ENCODE measurements at regions not wholly inside any gene's neighbourhood (a gene's known extent, or its start where the extent isn't known, plus 50 kb on each side); places are given as distances from the start of the nearest gene placed in this dataset.
A peak's percentile ranks its signal among the peaks of the same experiment; 100 is the strongest.

DNA sequence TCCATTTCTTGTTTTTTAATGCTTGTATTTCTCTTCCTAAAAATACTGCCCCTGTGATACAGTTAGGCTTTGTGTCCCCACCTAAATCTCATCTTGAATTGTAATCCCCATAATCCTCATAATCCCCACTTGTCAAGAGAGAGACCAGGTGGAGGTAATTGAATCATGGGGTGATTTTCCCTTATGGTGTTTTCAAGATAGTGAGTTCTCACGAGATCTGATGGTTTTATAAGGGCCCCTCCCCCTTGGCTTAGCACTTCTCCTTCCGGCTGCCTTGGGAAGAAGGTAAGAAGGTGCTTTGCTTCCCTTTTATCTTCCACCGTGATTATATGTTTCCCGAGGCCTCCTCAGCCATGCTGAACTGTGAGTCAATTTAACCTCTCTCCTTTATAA lies 227.4 kb downstream of the MAN2A1 start:
- no peak for DNase-seq (ENCODE audit: low spot score)

- DNase-seq (ENCODE audit: low spot score) = no peak
These were observed 228.2 kb downstream of the MAN2A1 start for GRCh38 chr5:109917966-109918365.

DNA sequence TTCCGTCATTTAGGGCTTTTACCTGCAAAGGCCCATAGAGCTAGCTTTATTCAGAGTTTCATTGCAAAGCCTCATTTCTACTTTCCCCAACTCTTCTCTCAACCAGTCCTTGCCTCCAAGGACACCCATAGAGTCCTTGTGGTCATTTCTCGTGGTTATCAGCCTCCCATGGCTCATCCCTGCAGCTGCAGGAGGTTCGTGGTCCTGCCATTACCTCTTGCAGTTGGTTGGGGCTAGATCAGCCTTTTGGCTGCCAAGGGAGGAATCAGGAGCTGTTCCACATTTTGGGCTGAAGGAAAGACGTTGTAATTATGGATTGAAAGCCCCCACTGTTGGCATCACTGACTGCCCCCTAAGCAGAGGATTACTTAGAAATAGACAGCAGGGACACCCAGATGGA lies 231.0 kb downstream of the MAN2A1 start:
- DNase-seq (ENCODE audit: low spot score) = no peak

GRCh38 chr5:109921735-109922380 lies 232.1 kb downstream of the MAN2A1 start:
- DNase-seq (ENCODE audit: low spot score) = no peak

DNA sequence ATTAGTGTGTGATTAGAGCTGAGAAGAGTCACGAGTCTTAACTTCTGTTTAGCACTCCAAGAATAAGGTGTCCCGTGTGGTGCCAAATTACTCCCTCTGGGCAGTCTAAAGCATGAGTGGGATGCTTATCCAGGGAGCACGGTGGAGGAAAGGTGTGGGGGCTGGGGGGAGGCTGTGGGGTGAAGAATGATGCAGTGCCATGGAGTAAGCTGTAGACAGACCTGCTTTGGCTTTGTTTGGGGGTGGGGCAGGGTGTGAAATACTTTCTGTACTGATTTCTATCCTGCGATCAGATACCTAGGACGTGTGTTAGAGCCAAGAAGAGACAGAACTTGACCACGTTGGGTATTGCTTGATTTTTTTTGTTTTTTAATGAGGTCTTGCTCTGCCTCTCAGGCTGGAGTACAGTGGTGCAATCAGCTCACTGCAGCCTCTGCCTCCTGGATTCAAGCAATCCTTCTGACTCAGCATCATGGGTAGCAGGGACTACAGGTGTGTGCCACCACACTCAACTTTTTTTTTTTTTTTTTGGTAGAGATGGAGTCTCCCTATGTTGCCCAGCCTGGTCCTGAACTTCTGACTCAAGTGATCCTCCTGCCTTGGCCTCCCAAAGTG lies 232.8 kb downstream of the MAN2A1 start:
- no peak for DNase-seq (ENCODE audit: low spot score)

GRCh38 chr5:109923205-109923604 lies 233.5 kb downstream of the MAN2A1 start:
- no peak for DNase-seq (ENCODE audit: low spot score)

- DNase-seq (ENCODE audit: low spot score) = no peak
These were observed 234.7 kb downstream of the MAN2A1 start for GRCh38 chr5:109924237-109925107.

DNA sequence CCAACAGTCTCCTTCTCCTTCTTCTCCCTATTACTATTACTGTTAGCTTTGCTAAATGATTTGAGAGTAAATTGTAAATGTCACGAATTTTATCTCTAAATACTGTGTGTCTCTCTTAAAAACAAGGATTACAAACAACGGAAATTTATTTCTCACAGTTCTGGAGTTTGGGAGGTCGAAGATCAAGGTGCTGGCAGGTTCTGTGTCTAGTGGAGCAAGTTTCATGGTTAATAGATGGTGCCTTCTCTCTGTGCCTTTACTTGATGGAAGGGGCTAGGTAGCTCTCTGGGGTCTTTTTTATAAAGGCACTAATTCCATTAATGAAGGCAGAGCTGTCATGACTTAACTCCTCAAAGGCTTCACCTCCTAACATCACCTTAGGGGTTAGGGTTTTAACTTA lies 237.9 kb downstream of the MAN2A1 start:
- DNase-seq (ENCODE audit: low spot score) = no peak

DNA sequence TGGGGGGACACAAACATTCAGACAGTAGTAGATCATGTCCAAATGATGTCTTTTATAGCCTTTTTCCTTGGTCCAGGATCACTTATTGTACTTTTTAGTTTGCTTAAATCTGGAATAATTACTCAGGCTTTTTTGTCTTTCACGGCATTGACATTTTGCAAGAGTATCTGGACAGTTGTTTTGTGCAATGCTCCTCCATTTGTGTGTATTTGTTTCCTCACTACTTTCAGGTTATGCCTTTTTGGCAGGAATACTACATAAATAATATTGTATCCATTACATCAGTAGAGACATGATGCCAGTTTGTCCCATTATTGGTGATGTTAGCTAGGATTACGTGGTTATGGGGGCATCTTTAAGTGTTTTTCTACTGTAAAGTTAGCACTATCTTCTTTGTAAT lies 238.3 kb downstream of the MAN2A1 start:
- DNase-seq (ENCODE audit: low spot score) = no peak

GRCh38 chr5:109928811-109929210 lies 239.1 kb downstream of the MAN2A1 start:
- no peak for DNase-seq (ENCODE audit: low spot score)

GRCh38 chr5:109929376-109929775 lies 239.6 kb downstream of the MAN2A1 start:
- no peak for DNase-seq (ENCODE audit: low spot score)

- DNase-seq (ENCODE audit: low spot score) = no peak
These were observed 240.2 kb downstream of the MAN2A1 start for GRCh38 chr5:109929911-109930310.

DNA sequence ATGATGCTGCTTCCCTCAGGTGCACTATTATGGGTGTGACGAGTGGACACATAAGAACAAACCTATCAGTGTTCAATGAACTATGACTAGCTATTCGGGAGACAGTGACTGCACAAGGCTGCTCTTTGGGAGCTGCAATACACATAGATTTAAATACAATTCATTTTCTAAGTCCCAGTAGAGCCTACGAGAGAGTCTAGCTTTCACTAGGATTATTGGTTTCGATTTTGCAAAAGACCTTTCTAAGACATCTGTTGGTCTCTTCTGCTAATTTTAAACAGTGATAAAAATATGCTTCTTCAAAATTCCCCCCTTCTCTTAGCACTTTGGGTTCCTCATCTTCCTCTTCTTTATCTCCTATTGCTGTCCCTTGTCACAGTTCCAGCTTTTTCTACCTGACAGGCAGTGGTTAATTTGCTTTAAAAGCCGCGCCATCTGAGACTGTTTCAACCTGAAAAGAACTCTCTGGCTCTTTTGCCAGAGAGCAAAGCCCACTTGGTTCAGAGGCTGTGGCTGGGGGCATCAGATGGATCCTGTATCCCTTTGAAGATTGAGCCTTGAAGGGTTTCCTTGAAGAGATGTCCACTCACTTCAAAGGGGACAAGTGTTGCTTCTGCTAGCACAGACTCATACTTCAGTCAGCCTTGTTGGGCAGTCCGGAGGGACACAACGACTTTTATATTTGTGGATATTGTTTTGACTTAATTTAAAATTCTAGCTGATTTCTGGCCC lies 241.5 kb downstream of the MAN2A1 start:
- no peak for DNase-seq (ENCODE audit: low spot score)

DNA sequence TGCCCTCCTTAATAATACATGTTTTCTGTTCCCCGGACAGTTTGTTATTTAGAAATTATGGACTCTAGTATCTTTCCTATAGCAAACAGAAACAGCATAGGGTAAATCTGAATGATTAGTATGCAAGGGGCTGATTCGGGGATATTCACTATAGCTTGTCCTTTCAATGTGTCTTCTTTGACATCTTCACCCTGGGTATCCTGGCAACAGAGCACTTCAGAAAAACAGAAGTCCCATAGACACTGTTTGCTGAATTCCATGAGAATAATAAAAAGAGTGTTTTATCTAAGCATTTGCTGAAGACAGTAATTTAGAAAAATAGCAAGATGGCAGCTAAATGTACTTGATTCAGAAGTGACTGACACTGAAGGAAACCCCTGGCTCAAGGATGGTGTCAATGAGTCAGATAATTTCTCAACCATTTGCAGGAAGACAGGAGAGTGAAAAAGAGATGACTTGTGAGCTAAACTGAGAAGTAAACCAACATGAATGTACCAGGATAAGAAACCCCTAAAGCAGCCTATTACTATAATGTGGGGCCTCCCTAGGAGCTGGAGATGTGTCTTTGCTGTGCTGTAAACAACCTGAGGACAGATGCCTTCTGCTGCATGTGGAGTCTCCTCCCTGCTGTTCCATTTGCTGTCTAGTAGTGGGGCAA lies 246.2 kb downstream of the MAN2A1 start:
- DNase-seq (ENCODE audit: low spot score) = no peak

GRCh38 chr5:109936996-109937395 lies 247.3 kb downstream of the MAN2A1 start:
- no peak for DNase-seq (ENCODE audit: low spot score)

DNA sequence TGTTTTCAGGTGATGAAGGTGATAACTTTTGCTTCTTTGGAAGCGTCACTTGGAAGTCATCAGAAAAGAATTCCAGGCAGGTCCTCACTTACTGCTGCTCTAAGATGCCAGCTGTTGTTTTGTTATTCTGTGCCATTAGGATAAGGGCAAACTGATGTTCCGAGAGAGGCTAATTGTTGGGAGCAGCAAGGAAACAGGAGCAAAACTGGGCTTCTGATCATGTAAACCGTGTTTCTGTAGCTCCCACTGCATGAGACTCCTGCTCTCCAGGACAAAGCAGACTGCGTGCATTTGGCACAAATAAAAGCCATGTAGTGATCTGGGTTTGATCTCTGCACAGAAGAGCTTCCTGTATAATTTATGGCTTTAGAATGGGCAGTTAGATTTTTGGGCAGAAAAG lies 248.2 kb downstream of the MAN2A1 start:
- DNase-seq (ENCODE audit: low spot score) = no peak

DNA sequence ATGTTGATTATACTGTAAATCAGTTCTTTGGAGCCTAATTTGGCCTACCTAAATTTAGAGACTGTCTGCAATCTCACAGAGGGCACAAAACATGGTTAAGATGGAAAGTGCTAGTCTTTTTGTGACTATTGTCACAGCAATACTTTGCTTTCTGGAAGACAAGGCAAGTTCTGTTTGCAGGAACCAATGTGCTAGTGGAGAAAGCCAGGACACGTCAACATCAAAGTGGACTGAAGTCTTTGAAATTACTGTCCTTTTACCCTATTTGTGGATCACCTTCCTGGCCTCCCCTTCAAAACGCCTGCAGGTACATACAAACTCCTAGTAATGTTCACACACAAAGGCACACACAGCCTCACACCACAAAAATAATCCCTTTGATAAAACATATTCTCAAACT lies 248.7 kb downstream of the MAN2A1 start:
- no peak for DNase-seq (ENCODE audit: low spot score)

DNA sequence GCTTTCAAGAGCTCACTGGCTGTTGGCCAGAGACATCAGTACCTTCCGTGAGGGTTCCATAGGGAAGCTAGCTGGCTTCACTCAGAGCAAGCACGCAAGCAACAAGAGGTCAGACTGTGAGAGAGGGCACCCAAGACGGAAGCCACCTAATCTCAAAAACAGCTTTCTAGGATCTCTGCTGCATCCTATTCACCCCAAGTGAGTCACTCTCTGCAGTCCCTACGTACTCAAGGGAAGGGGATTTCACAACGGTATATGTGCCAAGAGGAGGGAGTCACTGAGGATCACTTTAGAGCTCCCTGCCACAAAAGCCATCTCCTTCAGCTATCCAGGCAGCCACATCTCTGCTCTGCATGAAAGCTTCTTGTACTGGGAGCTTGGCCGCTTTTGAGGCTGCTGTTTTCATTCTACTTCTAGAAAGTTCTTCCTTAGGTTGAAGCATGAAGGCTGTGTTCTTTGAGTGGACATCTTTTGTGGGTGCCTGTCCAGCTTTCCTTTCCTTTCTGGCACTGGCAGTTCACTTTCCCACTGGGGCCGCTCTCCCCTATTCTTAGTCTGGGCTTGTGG lies 249.5 kb downstream of the MAN2A1 start:
- DNase-seq (ENCODE audit: low spot score) = no peak

GRCh38 chr5:109942646-109943045 lies 252.9 kb downstream of the MAN2A1 start:
- DNase-seq (ENCODE audit: low spot score) = no peak

DNA sequence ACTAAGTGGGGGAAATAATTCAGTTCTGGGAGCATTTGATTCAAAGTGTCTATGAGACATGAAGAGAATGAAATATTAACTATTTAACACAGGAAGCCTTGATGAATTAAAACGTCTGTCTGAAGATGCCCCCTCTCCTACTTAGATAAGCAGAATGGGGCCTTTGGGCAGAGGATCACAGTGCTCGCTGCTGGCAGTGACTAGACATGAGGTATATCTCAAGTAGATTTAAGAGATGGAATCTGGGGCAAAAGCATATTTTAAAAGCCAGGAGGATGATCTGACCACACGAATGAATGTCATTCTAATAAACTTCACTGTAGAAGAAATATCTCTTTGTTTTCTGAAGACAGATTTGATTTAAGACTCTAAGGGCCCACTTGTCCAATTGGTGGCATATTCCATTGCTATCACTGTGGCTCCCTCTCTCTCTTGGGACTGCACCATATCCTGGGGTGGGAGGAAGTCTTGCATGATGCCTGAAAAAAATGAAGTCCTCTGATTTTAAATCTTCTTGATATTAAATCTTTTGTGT lies 254.0 kb downstream of the MAN2A1 start:
- peak; percentile 59 for DNase-seq (ENCODE audit: low spot score)

- DNase-seq (ENCODE audit: low spot score) = peak; percentile 16
These were observed 254.7 kb downstream of the MAN2A1 start for GRCh38 chr5:109944461-109944860.

All from COLO829 (cell line).